ENCODE measurements at regions not wholly inside any gene's neighbourhood (a gene's known extent, or its start where the extent isn't known, plus 50 kb on each side); places are given as distances from the start of the nearest gene placed in this dataset.

GRCh38 chr14:104318558-104319490 is 180.4 kb downstream of the KIF26A start:
- Mint-ChIP-seq H3K4me1 (no peaks in the 10 kb centered on the region), H3K9me3 (ENCODE audit: insufficient read depth) (no peaks in the 10 kb centered on the region), H3K4me3 (no peak overlapping the region), H3K27ac (no peak overlapping the region), H3K27me3 (peaks cover 4% of the 10 kb centered on the region)
- Histone ChIP-seq H3K9ac (ENCODE audit: low read length) (no peak overlapping the region), H3K27ac (ENCODE audit: low read length in 2 of 2) (no peak overlapping the region), H3K9me3 (ENCODE audit: control extremely low read depth in 1 of 3, control insufficient read depth in 2 of 3, insufficient read depth in 1 of 3, low read length in 2 of 3) (no peaks in the 10 kb centered on the region), H3K27me3 (replicated peaks in 1 of 4; ENCODE audit: control extremely low read depth in 1 of 4, control insufficient read depth in 3 of 4, insufficient read depth in 4 of 4, low read length in 3 of 4) (peaks cover 0 to 7% (median 0%) of the 10 kb centered on the region in 4 experiments), H3K79me2 (ENCODE audit: control insufficient read depth, insufficient read depth, low read length) (no peaks in the 10 kb centered on the region), H2AFZ (ENCODE audit: insufficient read depth, low read depth, low read length, poor library complexity, severe bottlenecking) (no peak overlapping the region), H4K20me1 (ENCODE audit: control insufficient read depth, insufficient read depth, low read length, poor library complexity, severe bottlenecking) (no peaks in the 10 kb centered on the region), H3K36me3 (replicated peaks in 1 of 2; ENCODE audit: control extremely low read depth in 1 of 2, control insufficient read depth in 1 of 2, extremely low read depth in 1 of 2, insufficient read depth in 2 of 2, low read length in 1 of 2) (no peaks in the 10 kb centered on the region), H3K4me2 (replicated peaks; ENCODE audit: low read depth, low read length, poor library complexity, severe bottlenecking) (no peak overlapping the region), H3K4me1 (ENCODE audit: control insufficient read depth in 2 of 2, insufficient read depth in 2 of 2, low read length in 2 of 2) (no peaks in the 10 kb centered on the region), H3K4me3 (ENCODE audit: control extremely low read depth in 1 of 5, extremely low read depth in 1 of 5, insufficient read depth in 1 of 5, low read depth in 2 of 5, low read length in 4 of 5) (no peak overlapping the region)
- ATAC-seq (ENCODE audit: low read depth) = no peak
- CTCF ChIA-PET = no interaction called here
- no peak for DNase-seq
- intact Hi-C loops (cut with micrococcal nuclease) = no loop called here
- POLR2A ChIA-PET = no interaction called here
- 90% methylated on average over 21 of the region's 25 CpGs for WGBS (ENCODE audit: insufficient coverage)
- no peak for TF ChIP-seq EZH2 (IDR thresholded peaks at IDR 0.05; ENCODE audit: borderline replicate concordance, insufficient read depth, low read depth, low read length, poor library complexity, severe bottlenecking)
- TF ChIP-seq, protein P1, sequence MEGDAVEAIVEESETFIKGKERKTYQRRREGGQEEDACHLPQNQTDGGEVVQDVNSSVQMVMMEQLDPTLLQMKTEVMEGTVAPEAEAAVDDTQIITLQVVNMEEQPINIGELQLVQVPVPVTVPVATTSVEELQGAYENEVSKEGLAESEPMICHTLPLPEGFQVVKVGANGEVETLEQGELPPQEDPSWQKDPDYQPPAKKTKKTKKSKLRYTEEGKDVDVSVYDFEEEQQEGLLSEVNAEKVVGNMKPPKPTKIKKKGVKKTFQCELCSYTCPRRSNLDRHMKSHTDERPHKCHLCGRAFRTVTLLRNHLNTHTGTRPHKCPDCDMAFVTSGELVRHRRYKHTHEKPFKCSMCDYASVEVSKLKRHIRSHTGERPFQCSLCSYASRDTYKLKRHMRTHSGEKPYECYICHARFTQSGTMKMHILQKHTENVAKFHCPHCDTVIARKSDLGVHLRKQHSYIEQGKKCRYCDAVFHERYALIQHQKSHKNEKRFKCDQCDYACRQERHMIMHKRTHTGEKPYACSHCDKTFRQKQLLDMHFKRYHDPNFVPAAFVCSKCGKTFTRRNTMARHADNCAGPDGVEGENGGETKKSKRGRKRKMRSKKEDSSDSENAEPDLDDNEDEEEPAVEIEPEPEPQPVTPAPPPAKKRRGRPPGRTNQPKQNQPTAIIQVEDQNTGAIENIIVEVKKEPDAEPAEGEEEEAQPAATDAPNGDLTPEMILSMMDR (IDR thresholded peaks at IDR 0.05) = no peak
